Fibroblast of peridontal ligament (primary cell): ENCODE measurements at regions not wholly inside any gene's neighbourhood (a gene's known extent, or its start where the extent isn't known, plus 50 kb on each side); places are given as distances from the start of the nearest gene placed in this dataset.
A peak's percentile ranks its signal among the peaks of the same experiment; 100 is the strongest.
"Not testable (repeated sequence)": the region's sequence is repeated elsewhere in the genome, so short reads cannot be mapped to it uniquely, and the experiment has no call there.

Experiments used
- DNase-seq: peaks from one replicate; pipeline ENCODE4 v3.0.0-alpha.2; 2010; ENCODE audit errors: extremely low read depth

GRCh38 chr19:7400815-7401214, 52.1 kb downstream of the ARHGEF18 start:
- DNase-seq, result no peak

GRCh38 chr19:7401694-7402093, 53.0 kb downstream of the ARHGEF18 start:
- DNase-seq, result no peak

- not testable (repeated sequence) for DNase-seq
Observed at GRCh38 chr19:7405482-7405881, 56.7 kb downstream of the ARHGEF18 start.

GRCh38 chr19:7408251-7408650, 59.5 kb downstream of the ARHGEF18 start:
- no peak for DNase-seq

GRCh38 chr19:7410946-7411345, 62.2 kb downstream of the ARHGEF18 start:
- DNase-seq, result no peak

GRCh38 chr19:7413629-7414028, 64.9 kb downstream of the ARHGEF18 start:
- no peak for DNase-seq

GRCh38 chr19:7415163-7415856, 66.6 kb downstream of the ARHGEF18 start:
- DNase-seq, result peak; percentile 90

- DNase-seq, result no peak
Observed at GRCh38 chr19:7415857-7416371, 67.2 kb downstream of the ARHGEF18 start.

- no peak for DNase-seq
Observed at GRCh38 chr19:7417671-7418324, 69.1 kb downstream of the ARHGEF18 start.

GRCh38 chr19:7418596-7418995, 69.9 kb downstream of the ARHGEF18 start:
- no peak for DNase-seq

- DNase-seq, result no peak
Observed at GRCh38 chr19:7419153-7419552, 69.7 kb downstream of the PEX11G start.

- no peak for DNase-seq
Observed at GRCh38 chr19:7419777-7420439, 68.9 kb downstream of the PEX11G start.

GRCh38 chr19:7421941-7422744, 66.7 kb downstream of the PEX11G start:
- DNase-seq, result no peak
